Dendritic cell treated with granulocyte-macrophage colony-stimulating factor and Interleukin-4, amounts not matched to agents 40 ng/mL and 50 ng/mL, for 4 days (primary cell): ENCODE measurements at regions not wholly inside any gene's neighbourhood (a gene's known extent, or its start where the extent isn't known, plus 50 kb on each side); places are given as distances from the start of the nearest gene placed in this dataset.

Experiments used
- H3K27ac Mint-ChIP-seq: one replicate; pipeline ENCODE4 v1.8.0; 2022; ENCODE audit warnings: mild to moderate bottlenecking, mixed read lengths
- H3K27me3 Mint-ChIP-seq: one replicate; pipeline ENCODE4 v1.8.0; 2022; ENCODE audit warnings: mild to moderate bottlenecking, mixed read lengths
- H3K36me3 Mint-ChIP-seq: one replicate; pipeline ENCODE4 v1.8.0; 2022; ENCODE audit warnings: low read depth, mixed read lengths
- H3K4me1 Mint-ChIP-seq: one replicate; pipeline ENCODE4 v1.8.0; 2022; ENCODE audit warnings: low read depth, mixed read lengths
- H3K4me3 Mint-ChIP-seq: one replicate; pipeline ENCODE4 v1.8.0; 2022; ENCODE audit warnings: mild to moderate bottlenecking, moderate library complexity, mixed read lengths
- H3K9me3 Mint-ChIP-seq: one replicate; pipeline ENCODE4 v1.8.0; 2022; ENCODE audit warnings: mixed read lengths
- intact Hi-C: fragments of 100-400 bp; cut with micrococcal nuclease; formaldehyde crosslinking; loops from one replicate; pipeline ENCODE4 v1.15.0; 2022

GRCh38 chr1:193325771-193326170, 139.4 kb upstream of the B3GALT2 start:
- Mint-ChIP-seq H3K4me1 (no peaks in the 10 kb centered on the region), H3K36me3 (no peaks in the 10 kb centered on the region), H3K9me3 (peaks cover 41% of the 10 kb centered on the region), H3K4me3 (no peak overlapping the region), H3K27me3 (peaks cover 4% of the 10 kb centered on the region), H3K27ac (no peak overlapping the region)
- intact Hi-C loops, result no loop called here

GRCh38 chr1:193325042-193325441, 138.6 kb upstream of the B3GALT2 start:
- H3K27me3 Mint-ChIP-seq, result peaks cover 4% of the 10 kb centered on the region
- no peak overlapping the region for H3K27ac Mint-ChIP-seq
- peaks cover 34% of the 10 kb centered on the region for H3K9me3 Mint-ChIP-seq
- H3K36me3 Mint-ChIP-seq, result no peaks in the 10 kb centered on the region
- H3K4me3 Mint-ChIP-seq, result no peak overlapping the region
- no peaks in the 10 kb centered on the region for H3K4me1 Mint-ChIP-seq
- intact Hi-C loops, result no loop called here

GRCh38 chr1:193322211-193322610, 135.8 kb upstream of the B3GALT2 start:
- H3K4me3 Mint-ChIP-seq, result no peak overlapping the region
- H3K9me3 Mint-ChIP-seq, result peaks cover 16% of the 10 kb centered on the region
- H3K36me3 Mint-ChIP-seq, result no peaks in the 10 kb centered on the region
- no peaks in the 10 kb centered on the region for H3K4me1 Mint-ChIP-seq
- no peaks in the 10 kb centered on the region for H3K27me3 Mint-ChIP-seq
- intact Hi-C loops, result no loop called here
- no peak overlapping the region for H3K27ac Mint-ChIP-seq

DNA sequence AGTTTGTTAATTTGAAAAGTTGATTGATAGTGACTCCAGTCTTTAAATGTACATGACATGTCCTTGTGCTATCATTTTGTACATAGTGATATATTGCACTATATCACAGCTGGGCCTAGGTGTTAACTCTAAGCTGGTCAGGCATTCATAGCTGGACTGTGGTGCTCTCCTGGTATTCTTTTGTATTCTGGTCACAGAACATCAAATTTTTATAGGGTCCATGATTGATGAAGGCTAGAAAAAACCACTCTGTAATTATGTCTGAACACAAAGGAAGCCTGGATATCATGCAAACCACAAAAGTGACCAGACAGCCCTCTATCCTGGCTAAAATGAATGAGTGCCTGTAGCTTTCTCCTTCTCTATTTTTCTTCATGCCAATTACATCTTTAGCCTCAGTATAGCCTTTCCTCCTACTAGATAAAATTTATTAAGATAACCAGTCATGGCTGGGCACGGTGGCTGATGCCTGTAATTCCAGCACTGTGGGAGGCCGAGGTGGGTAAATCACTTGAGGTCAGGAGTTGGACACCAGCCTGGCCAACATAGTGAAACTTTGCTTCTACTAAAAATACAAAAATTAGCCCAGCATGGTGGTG, 134.9 kb upstream of the B3GALT2 start:
- H3K27me3 Mint-ChIP-seq, result no peaks in the 10 kb centered on the region
- peaks cover 16% of the 10 kb centered on the region for H3K9me3 Mint-ChIP-seq
- H3K27ac Mint-ChIP-seq, result no peak overlapping the region
- H3K36me3 Mint-ChIP-seq, result no peaks in the 10 kb centered on the region
- H3K4me3 Mint-ChIP-seq, result no peak overlapping the region
- intact Hi-C loops, result no loop called here
- no peaks in the 10 kb centered on the region for H3K4me1 Mint-ChIP-seq

DNA sequence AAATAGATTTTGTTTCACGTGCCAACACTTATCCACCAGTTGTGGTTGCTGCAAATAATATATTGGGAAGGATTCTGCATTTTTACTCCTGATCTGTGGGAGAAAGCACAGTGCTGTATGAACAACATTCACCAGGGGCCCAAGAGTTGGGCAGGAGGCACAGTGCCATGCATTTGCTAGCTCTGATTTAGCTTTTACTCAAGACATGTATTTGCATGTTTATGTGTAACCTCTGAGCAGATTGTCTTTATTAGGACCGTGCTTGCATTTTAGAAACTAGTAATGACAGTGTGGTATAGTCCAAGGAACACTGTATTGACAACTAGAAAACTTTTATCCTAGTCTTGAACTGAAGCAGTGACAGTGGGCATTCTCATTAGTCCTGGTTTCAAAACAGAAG, 133.9 kb upstream of the B3GALT2 start:
- H3K27me3 Mint-ChIP-seq, result no peaks in the 10 kb centered on the region
- H3K9me3 Mint-ChIP-seq, result peaks cover 16% of the 10 kb centered on the region
- intact Hi-C loops, result no loop called here
- H3K36me3 Mint-ChIP-seq, result no peaks in the 10 kb centered on the region
- no peak overlapping the region for H3K27ac Mint-ChIP-seq
- H3K4me3 Mint-ChIP-seq, result no peak overlapping the region
- no peaks in the 10 kb centered on the region for H3K4me1 Mint-ChIP-seq

DNA sequence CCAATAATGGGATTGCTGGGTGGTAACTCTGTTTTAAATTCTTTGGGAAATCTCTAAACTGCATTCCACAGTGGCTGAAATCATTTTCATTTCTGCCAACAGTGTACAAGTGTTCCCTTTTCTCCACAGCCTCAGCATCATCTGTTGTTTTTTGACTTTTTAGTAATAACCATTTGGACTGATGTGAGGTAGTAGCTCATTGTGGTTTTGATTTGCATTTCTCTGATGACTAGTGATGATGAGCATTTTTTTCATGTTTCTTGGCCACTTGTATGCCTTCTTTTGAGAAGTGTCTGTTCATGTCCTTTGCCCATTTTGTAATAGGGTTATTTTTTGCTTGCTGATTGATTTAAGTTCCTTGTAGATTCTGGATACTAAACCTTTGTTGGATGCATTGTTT, 131.9 kb upstream of the B3GALT2 start:
- intact Hi-C loops, result no loop called here
- Mint-ChIP-seq H3K27ac (no peak overlapping the region), H3K36me3 (no peaks in the 10 kb centered on the region), H3K9me3 (no peaks in the 10 kb centered on the region), H3K4me1 (no peaks in the 10 kb centered on the region), H3K4me3 (no peak overlapping the region), H3K27me3 (no peaks in the 10 kb centered on the region)

- no peaks in the 10 kb centered on the region for H3K9me3 Mint-ChIP-seq
- intact Hi-C loops, result no loop called here
- no peaks in the 10 kb centered on the region for H3K36me3 Mint-ChIP-seq
- H3K4me3 Mint-ChIP-seq, result no peak overlapping the region
- no peaks in the 10 kb centered on the region for H3K27me3 Mint-ChIP-seq
- no peaks in the 10 kb centered on the region for H3K4me1 Mint-ChIP-seq
- no peak overlapping the region for H3K27ac Mint-ChIP-seq
Observed at GRCh38 chr1:193313354-193314140, 127.1 kb upstream of the B3GALT2 start.

DNA sequence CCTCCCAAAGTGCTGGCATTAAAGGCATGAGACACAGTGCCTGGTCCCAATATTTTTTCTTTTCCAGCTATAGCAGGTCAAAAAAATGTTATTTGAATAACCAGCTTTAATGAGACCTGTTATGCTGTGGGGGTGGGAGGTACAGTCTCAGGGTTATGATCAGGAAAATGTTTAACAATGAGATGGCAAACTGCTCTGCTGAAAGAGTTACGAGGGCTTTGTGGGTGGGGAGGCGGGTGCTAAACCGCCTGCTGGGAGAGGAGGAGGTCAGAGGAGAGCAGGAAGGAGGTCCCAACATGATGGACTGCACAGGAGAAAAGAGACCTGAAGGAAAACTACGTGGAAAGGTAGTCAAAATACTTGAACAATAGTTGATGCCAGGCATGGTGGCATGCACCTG, 126.0 kb upstream of the B3GALT2 start:
- Mint-ChIP-seq H3K27me3 (no peaks in the 10 kb centered on the region), H3K9me3 (no peaks in the 10 kb centered on the region), H3K4me3 (no peak overlapping the region), H3K4me1 (no peaks in the 10 kb centered on the region), H3K27ac (no peak overlapping the region), H3K36me3 (no peaks in the 10 kb centered on the region)
- intact Hi-C loops, result no loop called here

GRCh38 chr1:193311226-193311948, 125.0 kb upstream of the B3GALT2 start:
- H3K9me3 Mint-ChIP-seq, result no peaks in the 10 kb centered on the region
- intact Hi-C loops, result no loop called here
- H3K4me3 Mint-ChIP-seq, result no peak overlapping the region
- H3K4me1 Mint-ChIP-seq, result no peaks in the 10 kb centered on the region
- no peaks in the 10 kb centered on the region for H3K27me3 Mint-ChIP-seq
- no peaks in the 10 kb centered on the region for H3K36me3 Mint-ChIP-seq
- H3K27ac Mint-ChIP-seq, result no peak overlapping the region

DNA sequence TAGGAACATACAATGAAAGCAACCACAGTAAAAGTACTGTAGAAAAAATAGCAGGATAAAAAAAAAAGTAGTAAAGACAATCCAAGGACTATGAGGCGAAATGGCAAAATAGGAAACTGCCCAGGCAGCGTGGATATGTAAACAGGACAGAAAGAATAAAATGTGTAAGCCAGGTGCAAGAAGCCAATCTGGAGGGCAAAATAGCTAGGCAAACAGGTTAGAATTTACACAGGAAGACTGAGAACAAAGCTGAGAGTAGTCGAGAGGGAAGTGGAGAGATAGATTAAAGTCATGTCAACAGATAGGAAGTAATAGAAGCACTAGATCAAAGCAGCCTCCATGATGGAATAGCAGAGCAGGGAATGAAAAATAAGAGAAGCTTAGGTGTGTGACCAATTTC, 124.2 kb upstream of the B3GALT2 start:
- Mint-ChIP-seq H3K36me3 (no peaks in the 10 kb centered on the region), H3K9me3 (no peaks in the 10 kb centered on the region), H3K27ac (no peak overlapping the region), H3K4me1 (no peaks in the 10 kb centered on the region), H3K4me3 (no peak overlapping the region), H3K27me3 (no peaks in the 10 kb centered on the region)
- intact Hi-C loops, result no loop called here

DNA sequence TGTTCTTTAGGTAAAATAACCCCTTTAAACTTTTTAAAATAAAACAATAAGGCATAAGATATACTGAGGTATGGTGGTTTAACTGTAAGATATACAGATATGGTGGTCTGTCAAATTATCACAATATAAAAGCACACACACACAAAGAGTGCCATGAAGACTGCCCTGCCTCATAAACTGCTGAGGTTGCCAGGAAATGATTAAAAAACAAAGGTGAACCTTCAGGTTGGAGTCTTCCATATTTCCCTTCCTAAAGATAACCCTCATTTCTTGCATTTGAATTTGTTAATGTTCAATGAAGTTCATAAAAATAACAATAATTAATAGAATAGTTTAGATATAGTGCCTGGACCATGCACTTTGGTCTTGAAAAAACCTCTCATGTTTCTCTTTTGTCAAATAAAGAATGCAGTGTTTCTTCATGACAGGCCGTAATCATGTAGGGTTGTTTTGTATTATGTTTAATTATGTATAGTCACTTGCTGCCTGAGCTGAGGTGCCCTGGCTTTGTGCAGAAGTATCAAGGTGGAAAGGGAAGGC, 123.6 kb upstream of the B3GALT2 start:
- Mint-ChIP-seq H3K9me3 (no peaks in the 10 kb centered on the region), H3K27ac (no peak overlapping the region), H3K4me3 (no peak overlapping the region), H3K27me3 (no peaks in the 10 kb centered on the region), H3K36me3 (no peaks in the 10 kb centered on the region), H3K4me1 (no peaks in the 10 kb centered on the region)
- intact Hi-C loops, result no loop called here

- H3K4me1 Mint-ChIP-seq, result no peaks in the 10 kb centered on the region
- intact Hi-C loops, result no loop called here
- no peak overlapping the region for H3K27ac Mint-ChIP-seq
- peaks cover 2% of the 10 kb centered on the region for H3K27me3 Mint-ChIP-seq
- no peak overlapping the region for H3K4me3 Mint-ChIP-seq
- no peaks in the 10 kb centered on the region for H3K36me3 Mint-ChIP-seq
- no peaks in the 10 kb centered on the region for H3K9me3 Mint-ChIP-seq
Observed at GRCh38 chr1:193308438-193308837, 122.0 kb upstream of the B3GALT2 start.

DNA sequence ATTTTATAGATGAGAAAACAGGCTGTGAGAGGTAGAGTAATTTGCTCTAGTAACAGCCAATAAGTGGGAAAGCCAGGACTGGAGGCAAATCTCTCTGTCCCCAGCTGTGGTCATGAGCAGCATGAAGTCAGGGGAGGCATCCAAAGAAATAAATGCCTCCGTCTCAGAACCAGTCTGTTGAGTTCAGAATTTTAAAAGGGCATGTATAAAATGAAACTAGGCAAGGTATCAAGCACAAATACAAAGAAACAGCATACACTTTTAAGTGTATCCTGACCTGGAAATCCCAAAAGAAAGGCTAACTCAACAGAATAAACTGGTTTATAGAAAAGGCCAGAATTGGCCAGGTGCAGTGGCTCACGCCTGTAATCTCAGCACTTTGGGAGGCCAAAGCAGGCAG, 120.0 kb upstream of the B3GALT2 start:
- intact Hi-C loops, result no loop called here
- H3K27me3 Mint-ChIP-seq, result peaks cover 2% of the 10 kb centered on the region
- H3K4me1 Mint-ChIP-seq, result peaks cover 6% of the 10 kb centered on the region
- H3K36me3 Mint-ChIP-seq, result no peaks in the 10 kb centered on the region
- H3K9me3 Mint-ChIP-seq, result no peaks in the 10 kb centered on the region
- H3K4me3 Mint-ChIP-seq, result no peak overlapping the region
- H3K27ac Mint-ChIP-seq, result no peak overlapping the region
